SK-N-SH (cell line): ENCODE measurements at regions not wholly inside any gene's neighbourhood (a gene's known extent, or its start where the extent isn't known, plus 50 kb on each side); places are given as distances from the start of the nearest gene placed in this dataset.

Experiments used
- CTCF ChIP-seq: fragments of 200-600 bp; sonication (generic); IDR thresholded peaks from 2 replicates; pipeline ENCODE4 v1.6.1; 2017; ENCODE audit warnings: antibody characterized with exemption, mild to moderate bottlenecking, moderate library complexity
- PBX3 ChIP-seq: IDR thresholded peaks from 2 replicates; pipeline ENCODE4; 2012
- POLR2AphosphoS5 ChIP-seq: IDR thresholded peaks from 2 replicates; pipeline ENCODE4 v1.6.1; 2012; ENCODE audit warnings: low read depth, low read length
- REST ChIP-seq: IDR thresholded peaks from 2 replicates; pipeline ENCODE4 v1.6.1; 2012; ENCODE audit warnings: mild to moderate bottlenecking, low read depth, low read length, moderate library complexity
- TAF1 ChIP-seq: IDR thresholded peaks from 2 replicates; pipeline ENCODE4 v1.6.1; 2012; ENCODE audit warnings: low read depth, mild to moderate bottlenecking, low read length, moderate library complexity, borderline replicate concordance
- TCF12 ChIP-seq: IDR thresholded peaks from 2 replicates; pipeline ENCODE4 v1.4.0; 2012
- TEAD4 ChIP-seq: IDR thresholded peaks from 2 replicates; pipeline ENCODE4 v1.4.0; 2012; ENCODE audit warnings: mild to moderate bottlenecking, borderline replicate concordance; ENCODE audit not compliant: insufficient read depth
- TF ChIP-seq, protein P1 (sequence below): fragments of 150-350 bp; IDR thresholded peaks from 2 replicates; pipeline ENCODE4 v1.6.1; 2017; ENCODE audit warnings: antibody characterized with exemption, low read length, low read depth, borderline replicate concordance

GRCh38 chrX:35244796-35245508 lies 302.4 kb downstream of the FAM47B start:
- TF ChIP-seq CTCF, result no peak
- TF ChIP-seq, protein P1, sequence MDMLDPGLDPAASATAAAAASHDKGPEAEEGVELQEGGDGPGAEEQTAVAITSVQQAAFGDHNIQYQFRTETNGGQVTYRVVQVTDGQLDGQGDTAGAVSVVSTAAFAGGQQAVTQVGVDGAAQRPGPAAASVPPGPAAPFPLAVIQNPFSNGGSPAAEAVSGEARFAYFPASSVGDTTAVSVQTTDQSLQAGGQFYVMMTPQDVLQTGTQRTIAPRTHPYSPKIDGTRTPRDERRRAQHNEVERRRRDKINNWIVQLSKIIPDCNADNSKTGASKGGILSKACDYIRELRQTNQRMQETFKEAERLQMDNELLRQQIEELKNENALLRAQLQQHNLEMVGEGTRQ, result no peak
- no peak for TF ChIP-seq REST
- no peak for TF ChIP-seq TEAD4
- TF ChIP-seq PBX3, result no peak
- no peak for TF ChIP-seq TAF1
- no peak for TF ChIP-seq TCF12
- TF ChIP-seq POLR2AphosphoS5, result no peak
